HEK293 (cell line): ENCODE measurements at regions not wholly inside any gene's neighbourhood (a gene's known extent, or its start where the extent isn't known, plus 50 kb on each side); places are given as distances from the start of the nearest gene placed in this dataset.

Source experiments
- GFI1B ChIP-seq: fragments of 450-650 bp; formaldehyde crosslinking; IDR thresholded peaks from 2 replicates; pipeline ENCODE4 v1.5.1; 2016; ENCODE audit warnings: missing biosample characterization, missing genetic modification characterization
- HOXC10 ChIP-seq: sonication (generic); formaldehyde crosslinking; IDR thresholded peaks from 2 replicates; pipeline ENCODE4 v1.8.1; 2023; ENCODE audit warnings: mild to moderate bottlenecking, missing genetic modification reagents
- SCRT2 ChIP-seq: fragments of 450-650 bp; formaldehyde crosslinking; IDR thresholded peaks from 2 replicates; pipeline ENCODE4 v1.5.1; 2016; ENCODE audit warnings: missing biosample characterization, missing genetic modification characterization
- ZNF214 ChIP-seq: fragments of 450-650 bp; formaldehyde crosslinking; IDR thresholded peaks from 2 replicates; pipeline ENCODE4 v1.5.1; 2017; ENCODE audit warnings: missing biosample characterization, mild to moderate bottlenecking, missing genetic modification characterization, borderline replicate concordance
- ZNF311 ChIP-seq: fragments of 450-650 bp; formaldehyde crosslinking; IDR thresholded peaks from 2 replicates; pipeline ENCODE4 v1.5.1; 2017; ENCODE audit warnings: missing biosample characterization, missing genetic modification characterization, borderline replicate concordance
- ZNF626 ChIP-seq: fragments of 450-650 bp; sonication (Bioruptor Pico); formaldehyde crosslinking; IDR thresholded peaks from 2 replicates; pipeline ENCODE4 v1.5.1; 2018; ENCODE audit warnings: missing biosample characterization, missing genetic modification characterization, inconsistent platforms
- ZNF777 ChIP-seq: fragments of 450-650 bp; formaldehyde crosslinking; IDR thresholded peaks from 2 replicates; pipeline ENCODE4 v1.5.1; 2017; ENCODE audit warnings: missing biosample characterization, missing genetic modification characterization, borderline replicate concordance
- TF ChIP-seq, protein P1 (sequence below): fragments of 450-650 bp; formaldehyde crosslinking; IDR thresholded peaks from 2 replicates; pipeline ENCODE4 v1.5.1; 2016; ENCODE audit warnings: missing biosample characterization, missing genetic modification characterization
- TF ChIP-seq, protein P2 (sequence below): fragments of 450-650 bp; formaldehyde crosslinking; IDR thresholded peaks from 2 replicates; pipeline ENCODE4 v1.5.1; 2016; ENCODE audit warnings: missing biosample characterization, missing genetic modification characterization

DNA sequence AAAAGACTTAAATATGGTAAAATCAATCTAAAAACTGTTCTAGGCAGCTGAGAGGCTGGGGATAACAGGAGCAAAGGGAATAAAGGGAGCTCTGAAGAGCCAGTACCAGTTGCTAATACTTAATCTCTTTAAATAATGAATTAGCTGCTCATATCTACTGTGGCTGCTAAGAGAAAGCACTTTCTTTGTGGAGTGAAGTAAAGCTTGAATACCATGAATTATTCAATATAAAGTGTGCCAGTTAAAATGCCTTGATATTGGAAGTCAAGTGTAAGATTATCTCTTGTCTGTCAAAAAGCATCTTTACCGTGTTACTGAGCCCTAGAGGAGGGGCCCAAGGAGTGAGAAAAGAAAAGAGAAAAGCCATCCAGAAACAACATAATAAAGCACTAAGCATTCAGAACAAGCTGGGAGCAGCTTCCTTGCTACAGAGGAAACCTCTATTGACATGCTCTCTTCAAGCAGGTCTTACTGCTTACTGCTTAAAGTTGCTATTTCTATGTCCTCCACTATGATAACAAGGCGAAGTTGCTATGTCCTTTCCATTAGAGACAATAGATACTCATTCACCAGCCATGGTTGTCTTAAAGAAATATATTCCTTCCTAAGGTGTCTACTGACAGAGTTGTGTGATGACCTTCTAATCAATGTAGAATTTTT lies 297.4 kb downstream of the CETN3 start:
- TF ChIP-seq SCRT2 (tag by site-specific recombination) (no peak), HOXC10 (CRISPR knock-in tag) (no peak), ZNF214 (no peak), ZNF311 (tag by site-specific recombination) (no peak), ZNF777 (no peak), GFI1B (tag by site-specific recombination) (no peak), ZNF626 (tag by site-specific recombination) (no peak)
- TF ChIP-seq, protein P1, sequence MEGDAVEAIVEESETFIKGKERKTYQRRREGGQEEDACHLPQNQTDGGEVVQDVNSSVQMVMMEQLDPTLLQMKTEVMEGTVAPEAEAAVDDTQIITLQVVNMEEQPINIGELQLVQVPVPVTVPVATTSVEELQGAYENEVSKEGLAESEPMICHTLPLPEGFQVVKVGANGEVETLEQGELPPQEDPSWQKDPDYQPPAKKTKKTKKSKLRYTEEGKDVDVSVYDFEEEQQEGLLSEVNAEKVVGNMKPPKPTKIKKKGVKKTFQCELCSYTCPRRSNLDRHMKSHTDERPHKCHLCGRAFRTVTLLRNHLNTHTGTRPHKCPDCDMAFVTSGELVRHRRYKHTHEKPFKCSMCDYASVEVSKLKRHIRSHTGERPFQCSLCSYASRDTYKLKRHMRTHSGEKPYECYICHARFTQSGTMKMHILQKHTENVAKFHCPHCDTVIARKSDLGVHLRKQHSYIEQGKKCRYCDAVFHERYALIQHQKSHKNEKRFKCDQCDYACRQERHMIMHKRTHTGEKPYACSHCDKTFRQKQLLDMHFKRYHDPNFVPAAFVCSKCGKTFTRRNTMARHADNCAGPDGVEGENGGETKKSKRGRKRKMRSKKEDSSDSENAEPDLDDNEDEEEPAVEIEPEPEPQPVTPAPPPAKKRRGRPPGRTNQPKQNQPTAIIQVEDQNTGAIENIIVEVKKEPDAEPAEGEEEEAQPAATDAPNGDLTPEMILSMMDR (tag by site-specific recombination), result no peak
- TF ChIP-seq, protein P2, sequence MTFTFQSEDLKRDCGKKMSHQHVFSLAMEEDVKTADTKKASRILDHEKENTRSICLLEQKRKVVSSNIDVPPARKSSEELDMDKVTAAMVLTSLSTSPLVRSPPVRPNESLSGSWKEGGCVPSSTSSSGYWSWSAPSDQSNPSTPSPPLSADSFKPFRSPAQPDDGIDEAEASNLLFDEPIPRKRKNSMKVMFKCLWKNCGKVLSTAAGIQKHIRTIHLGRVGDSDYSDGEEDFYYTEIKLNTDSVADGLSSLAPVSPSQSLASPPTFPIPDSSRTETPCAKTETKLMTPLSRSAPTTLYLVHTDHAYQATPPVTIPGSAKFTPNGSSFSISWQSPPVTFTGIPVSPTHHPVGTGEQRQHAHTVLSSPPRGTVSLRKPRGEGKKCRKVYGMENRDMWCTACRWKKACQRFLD (tag by site-specific recombination), result no peak
